Motor neuron (in vitro differentiated cells): ENCODE measurements at regions not wholly inside any gene's neighbourhood (a gene's known extent, or its start where the extent isn't known, plus 50 kb on each side); places are given as distances from the start of the nearest gene placed in this dataset.

ENCODE experiments used
- ATAC-seq, 8 experiments: fragments of 200-7000 bp; cut with Tn5 transposase; replicated peaks in 6 of 8; 2 replicates each; pipeline ENCODE4 v1.8.0; 2021; ENCODE audit warnings: mild to moderate bottlenecking in 8 of 8, moderate library complexity in 8 of 8
- H3K27ac ChIP-seq, 2 donors: fragments of 250-450 bp; sonication (Bioruptor Pico); 2 replicates each; pipeline ENCODE4 v1.9.0; 2021; ENCODE audit warnings: antibody characterized with exemption in 2 of 2, mild to moderate bottlenecking in 2 of 2, moderate library complexity in 1 of 2
- H3K4me1 ChIP-seq, 2 donors: fragments of 250-450 bp; sonication (Bioruptor Pico); replicated peaks in 1 of 2; 2 replicates each; pipeline ENCODE4 v1.6.1; 2021; ENCODE audit warnings: antibody characterized with exemption in 2 of 2, mild to moderate bottlenecking in 2 of 2, moderate library complexity in 1 of 2
- H3K4me3 ChIP-seq, 5 donors: fragments of 250-450 bp; sonication (Bioruptor Pico); 2 replicates each; pipeline ENCODE4 v1.9.0; 2021; ENCODE audit warnings: antibody characterized with exemption in 5 of 5, mild to moderate bottlenecking in 5 of 5, moderate library complexity in 4 of 5
- WGBS, 10 experiments: fragments of 450-650 bp; shearing (Covaris generic); methylation state at CpG; one replicate each; pipeline ENCODE4 v1.0.0; 2022; 5-methylcytosine and 5-hydroxymethylcytosine counted together
- in situ Hi-C, 9 experiments: fragments of 400-800 bp; cut with MboI; loops; one replicate each; pipeline ENCODE4 v1.15.0; 2021; ENCODE audit warnings: low sequenced_read_pairs in 9 of 9, low pct_unique_long_range_greater_than_20kb in 2 of 9; ENCODE audit not compliant: unreplicated experiment in 9 of 9

DNA sequence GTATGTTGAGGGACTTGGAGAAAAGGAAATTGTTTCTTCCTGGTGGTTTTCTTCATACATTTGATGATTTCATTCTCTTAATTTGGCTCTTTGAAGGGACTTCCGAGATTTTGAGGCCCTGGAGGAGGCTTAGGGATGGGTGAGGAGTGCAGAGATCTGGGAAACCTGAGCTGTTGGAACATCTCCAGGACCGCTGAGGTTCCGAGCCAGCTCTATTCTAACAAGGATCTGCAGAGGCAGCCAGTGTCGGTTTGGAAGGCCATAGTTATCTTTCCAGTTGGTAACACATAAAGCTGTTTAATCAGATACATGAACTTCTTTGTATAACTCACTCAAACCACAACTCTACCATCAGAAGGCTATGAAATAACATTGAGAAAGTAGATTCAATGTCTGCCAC lies 70.3 kb upstream of the UPP2 start:
- no peaks in the 10 kb centered on the region for H3K4me1 ChIP-seq
- no peak overlapping the region for H3K27ac ChIP-seq
- in situ Hi-C loops: loop anchor here in 5 of 9 experiments (10.0 to 25.0 kb wide), 5 partner anchors 131 to 723 kb away; partner anchors contain the start of genes CCDC148 (in 2 of the 5) and PKP4 (in 2 of the 5)
- no peak overlapping the region for H3K4me3 ChIP-seq
- no peak for ATAC-seq
- 0 to 87% (median 60%) methylated on average over 1 to 4 of the region's 4 CpGs; no CpG with 5 or more reads in 1 of the 10 experiments for WGBS, 10 experiments

- Histone ChIP-seq H3K4me3 (no peak overlapping the region), H3K27ac (no peak overlapping the region), H3K4me1 (no peaks in the 10 kb centered on the region)
- in situ Hi-C loops: loop anchor here in 5 of 9 experiments (10.0 to 25.0 kb wide), 5 partner anchors 137 to 729 kb away; partner anchors contain the start of genes CCDC148 (in 2 of the 5) and PKP4 (in 2 of the 5)
- ATAC-seq: peak in 2 of 8 experiments; percentile 75 to 79
- 0 to 91% (median 52%) methylated on average over 1 to 6 of the region's 11 CpGs; no CpG with 5 or more reads in 4 of the 10 experiments for WGBS, 10 experiments
Measured at GRCh38 chr2:158025255-158025996, 76.2 kb upstream of the UPP2 start.

- ATAC-seq: peak in 4 of 8 experiments; percentile 32 to 71 (median 48)
Measured at GRCh38 chr2:158024288-158024898, 77.3 kb upstream of the UPP2 start.

GRCh38 chr2:158022888-158023287 lies 78.8 kb upstream of the UPP2 start:
- 100% methylated on average over 1 of the region's 1 CpG; no CpG with 5 or more reads in 9 of the 10 experiments for WGBS, 10 experiments
- in situ Hi-C loops: loop anchor here in 7 of 9 experiments (10.0 to 25.0 kb wide), 8 partner anchors 236 to 732 kb away; partner anchors contain the start of gene ERMN (in 1 of the 7)
- H3K4me1 ChIP-seq: no peaks in the 10 kb centered on the region
- no peak for ATAC-seq
- no peak overlapping the region for H3K27ac ChIP-seq
- H3K4me3 ChIP-seq: no peak overlapping the region

More at GRCh38 chr2:158024288-158024898, 77.3 kb upstream of the UPP2 start:
- 0 to 11% (median 6%) methylated on average over 1 to 4 of the region's 4 CpGs; no CpG with 5 or more reads in 1 of the 10 experiments for WGBS, 10 experiments
- in situ Hi-C loops: loop anchor here in 7 of 9 experiments (10.0 to 25.0 kb wide), 8 partner anchors 237 to 730 kb away; partner anchors contain the start of gene ERMN (in 1 of the 7)
- Histone ChIP-seq H3K4me1 (no peaks in the 10 kb centered on the region), H3K27ac (no peak overlapping the region), H3K4me3 (no peak overlapping the region)

- no peak overlapping the region for H3K27ac ChIP-seq
- WGBS, 10 experiments: 14 to 100% (median 86%) methylated on average over 1 to 3 of the region's 3 CpGs; no CpG with 5 or more reads in 1 of the 10 experiments
- H3K4me3 ChIP-seq: no peak overlapping the region
- no peaks in the 10 kb centered on the region for H3K4me1 ChIP-seq
- in situ Hi-C loops: loop anchor here in 7 of 9 experiments (10.0 to 25.0 kb wide), 8 partner anchors 234 to 734 kb away; partner anchors contain the start of gene ERMN (in 1 of the 7)
- no peak for ATAC-seq
Measured at GRCh38 chr2:158021226-158021625, 80.5 kb upstream of the UPP2 start.

- ATAC-seq: no peak
- Histone ChIP-seq H3K4me3 (no peak overlapping the region), H3K27ac (no peak overlapping the region), H3K4me1 (no peaks in the 10 kb centered on the region)
- 60 to 100% (median 86%) methylated on average over 1 to 4 of the region's 4 CpGs for WGBS, 10 experiments
- in situ Hi-C loops: loop anchor here in 5 of 9 experiments (25.0 kb wide), 6 partner anchors 228 to 722 kb away; partner anchors contain the start of gene ERMN (in 1 of the 5)
Measured at GRCh38 chr2:158015428-158016076, 86.1 kb upstream of the UPP2 start.

DNA sequence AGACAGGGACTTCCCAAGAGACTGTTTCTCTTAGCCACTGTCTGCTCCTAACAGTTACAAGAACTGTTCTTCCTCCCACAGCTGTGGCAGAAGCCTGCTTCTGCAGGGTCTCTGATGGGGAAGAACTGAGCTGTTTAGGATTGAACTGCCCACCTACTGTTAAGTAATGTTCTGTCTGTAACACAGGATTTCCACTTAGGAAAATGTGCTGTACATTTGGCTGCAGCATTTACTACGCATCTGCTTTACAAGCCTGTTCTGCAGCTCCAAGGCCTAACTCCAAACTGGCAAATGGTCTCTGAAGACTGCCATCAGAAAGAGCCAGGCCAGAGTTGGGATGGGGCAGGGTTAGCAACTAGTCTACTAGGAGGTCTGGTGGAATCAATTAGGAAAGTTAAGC lies 87.8 kb upstream of the UPP2 start:
- ATAC-seq: peak in 2 of 8 experiments; percentile 16 to 24
- in situ Hi-C loops: loop anchor here in 5 of 9 experiments (25.0 kb wide), 6 partner anchors 227 to 723 kb away; partner anchors contain the start of gene ERMN (in 1 of the 5)
- Histone ChIP-seq H3K4me1 (no peaks in the 10 kb centered on the region), H3K4me3 (no peak overlapping the region), H3K27ac (no peak overlapping the region)
- WGBS, 10 experiments: 100% methylated on average over 1 of the region's 1 CpG; no CpG with 5 or more reads in 9 of the 10 experiments

DNA sequence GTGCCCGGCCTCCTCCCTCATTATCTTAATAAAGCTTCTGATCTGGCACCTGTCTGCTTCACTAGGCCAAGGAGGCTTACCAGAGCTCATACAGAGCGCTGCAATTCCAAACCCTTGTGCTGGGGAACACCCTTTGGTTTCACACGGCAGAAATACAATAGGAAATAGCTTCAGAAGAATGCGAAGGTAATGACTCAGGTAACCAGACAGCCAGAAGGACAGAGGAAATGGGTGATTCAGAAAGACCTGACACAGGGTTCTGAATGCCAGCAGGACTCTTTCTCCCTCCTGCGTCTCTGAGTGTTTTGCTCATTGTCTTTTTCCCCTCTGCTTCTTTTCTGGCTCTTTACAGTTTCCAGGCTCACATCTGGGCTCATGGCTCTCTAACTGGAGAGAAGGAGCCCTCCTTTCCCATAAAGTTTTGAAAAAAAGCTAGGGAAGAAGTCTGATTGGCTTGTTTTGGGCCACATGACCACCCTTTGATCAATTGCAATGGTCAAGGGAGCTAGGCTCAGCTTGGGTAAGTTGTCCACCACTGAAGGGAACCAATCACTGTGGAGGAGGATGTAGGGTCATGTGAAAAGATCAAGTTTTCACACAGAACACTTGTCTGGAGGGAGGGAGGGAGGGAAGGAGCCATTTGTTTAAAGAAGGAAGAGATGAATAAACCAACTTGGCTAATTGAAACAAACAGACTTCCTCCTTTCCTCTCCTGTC lies 90.5 kb upstream of the UPP2 start:
- in situ Hi-C loops: loop anchor here in 5 of 9 experiments (25.0 kb wide), 6 partner anchors 224 to 726 kb away; partner anchors contain the start of gene ERMN (in 1 of the 5)
- 11 to 100% (median 71%) methylated on average over 1 to 4 of the region's 5 CpGs; no CpG with 5 or more reads in 1 of the 10 experiments for WGBS, 10 experiments
- ATAC-seq: no peak
- no peak overlapping the region for H3K4me3 ChIP-seq
- no peak overlapping the region for H3K27ac ChIP-seq
- no peaks in the 10 kb centered on the region for H3K4me1 ChIP-seq

GRCh38 chr2:158009399-158009798 lies 92.3 kb upstream of the UPP2 start:
- Histone ChIP-seq H3K4me1 (no peaks in the 10 kb centered on the region), H3K27ac (no peak overlapping the region), H3K4me3 (no peak overlapping the region)
- ATAC-seq: peak in 1 of 8 experiments; percentile 17
- in situ Hi-C loops: loop anchor here in 5 of 9 experiments (10.0 to 25.0 kb wide), 9 partner anchors 222 to 728 kb away; partner anchors contain the start of gene ERMN (in 1 of the 5)
- WGBS, 10 experiments: 74 to 100% (median 93%) methylated on average over 1 to 4 of the region's 4 CpGs

GRCh38 chr2:158006961-158007719 lies 94.5 kb upstream of the UPP2 start:
- H3K27ac ChIP-seq: no peak overlapping the region
- peak in 4 of 8 experiments; percentile 28 to 89 (median 42) for ATAC-seq

DNA sequence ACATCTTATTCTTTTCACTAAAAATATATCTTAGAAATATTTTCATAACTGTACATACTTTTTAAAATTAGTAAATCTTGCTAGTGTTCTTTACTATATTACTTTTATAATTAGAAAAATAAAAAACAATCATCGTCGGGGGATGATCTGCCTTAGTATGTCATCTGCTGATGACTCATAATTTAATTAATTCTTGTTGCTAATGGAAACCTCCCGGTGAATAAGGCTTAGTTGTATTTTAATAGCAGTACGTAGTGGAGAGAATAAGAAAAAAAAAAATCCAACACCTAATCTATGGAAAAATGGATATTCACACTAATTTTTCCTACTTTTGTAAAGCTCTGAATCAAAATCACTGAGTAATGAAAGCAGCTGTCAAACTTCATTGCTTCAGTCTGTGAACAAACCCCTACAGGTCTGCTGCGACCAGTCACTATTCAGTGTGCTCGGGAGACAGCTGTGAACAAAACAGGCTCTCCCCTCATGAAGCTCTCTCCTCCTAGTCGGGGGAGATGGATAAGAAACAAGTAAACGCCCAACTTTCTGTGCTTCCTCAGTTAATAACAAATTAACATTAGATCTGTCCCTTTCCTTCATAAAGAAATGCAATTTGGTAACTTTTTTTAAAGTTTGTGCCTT lies 97.4 kb upstream of the UPP2 start:
- 0 to 100% (median 63%) methylated on average over 3 to 8 of the region's 8 CpGs; no CpG with 5 or more reads in 1 of the 10 experiments for WGBS, 10 experiments
- in situ Hi-C loops: loop anchor here in 5 of 9 experiments (10.0 to 25.0 kb wide), 9 partner anchors 217 to 733 kb away; partner anchors contain the start of gene ERMN (in 1 of the 5)

More at GRCh38 chr2:158006961-158007719, 94.5 kb upstream of the UPP2 start:
- 60 to 100% (median 87%) methylated on average over 2 to 9 of the region's 9 CpGs; no CpG with 5 or more reads in 2 of the 10 experiments for WGBS, 10 experiments
- Histone ChIP-seq H3K4me1 (no peaks in the 10 kb centered on the region), H3K4me3 (no peak overlapping the region)
- in situ Hi-C loops: loop anchor here in 5 of 9 experiments (10.0 to 25.0 kb wide), 9 partner anchors 220 to 730 kb away; partner anchors contain the start of gene ERMN (in 1 of the 5)

More for the DNA sequence above, 97.4 kb upstream of the UPP2 start:
- Histone ChIP-seq H3K4me3 (no peak overlapping the region), H3K4me1 (no peaks in the 10 kb centered on the region), H3K27ac (no peak overlapping the region)
- peak in 7 of 8 experiments; percentile 26 to 85 (median 61) for ATAC-seq
